Chondrocyte (in vitro differentiated cells): ENCODE measurements at regions not wholly inside any gene's neighbourhood (a gene's known extent, or its start where the extent isn't known, plus 50 kb on each side); places are given as distances from the start of the nearest gene placed in this dataset.

Source experiments
- DNase-seq: peaks from one replicate; pipeline ENCODE4 v3.0.0; 2021; ENCODE audit warnings: mixed read lengths, low spot score
- H3K27ac Mint-ChIP-seq: one replicate; pipeline ENCODE4 v1.8.0; 2021; ENCODE audit warnings: mild to moderate bottlenecking, moderate library complexity, mixed read lengths; ENCODE audit not compliant: unreplicated experiment
- H3K27me3 Mint-ChIP-seq: 2 replicates; pipeline ENCODE4 v1.8.0; 2021; ENCODE audit warnings: low read depth, mixed read lengths
- H3K36me3 Mint-ChIP-seq: 2 replicates; pipeline ENCODE4 v1.8.0; 2021; ENCODE audit warnings: low read depth, mixed read lengths
- H3K4me1 Mint-ChIP-seq: 2 replicates; pipeline ENCODE4 v1.8.0; 2021; ENCODE audit warnings: low read depth, mild to moderate bottlenecking, mixed read lengths
- H3K4me3 Mint-ChIP-seq: one replicate; pipeline ENCODE4 v1.8.0; 2021; ENCODE audit warnings: mild to moderate bottlenecking, moderate library complexity, mixed read lengths; ENCODE audit not compliant: unreplicated experiment
- H3K9me3 Mint-ChIP-seq: 2 replicates; pipeline ENCODE4 v1.8.0; 2021; ENCODE audit warnings: low read depth, mixed read lengths
- TF ChIP-seq, protein P1 (sequence below): fragments of 200-600 bp; sonication (generic); IDR thresholded peaks from 2 replicates; pipeline ENCODE4 v1.5.0; 2021; ENCODE audit warnings: antibody characterized with exemption, mild to moderate bottlenecking, moderate library complexity

DNA sequence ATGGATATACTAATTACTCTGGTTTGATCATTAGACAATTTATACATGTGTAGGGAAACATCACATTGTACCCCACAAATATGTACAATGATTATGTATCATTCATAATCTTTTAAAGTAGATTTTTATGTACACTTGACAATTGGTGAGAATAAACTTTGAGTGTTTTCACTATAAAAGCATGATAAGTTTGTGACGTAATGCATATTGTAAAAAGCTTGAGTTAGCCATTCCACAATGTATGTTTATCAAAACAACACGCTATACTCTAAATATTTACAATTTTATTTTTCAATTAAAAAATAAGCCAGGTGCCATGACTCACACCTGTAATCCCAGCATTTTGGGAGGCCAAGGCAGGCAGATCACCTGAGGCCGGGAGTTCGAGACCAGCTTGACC lies 360.1 kb upstream of the ITGA1 start:
- no peak for DNase-seq
- Mint-ChIP-seq H3K36me3 (no peaks in the 10 kb centered on the region), H3K9me3 (peaks cover 9% of the 10 kb centered on the region)

DNA sequence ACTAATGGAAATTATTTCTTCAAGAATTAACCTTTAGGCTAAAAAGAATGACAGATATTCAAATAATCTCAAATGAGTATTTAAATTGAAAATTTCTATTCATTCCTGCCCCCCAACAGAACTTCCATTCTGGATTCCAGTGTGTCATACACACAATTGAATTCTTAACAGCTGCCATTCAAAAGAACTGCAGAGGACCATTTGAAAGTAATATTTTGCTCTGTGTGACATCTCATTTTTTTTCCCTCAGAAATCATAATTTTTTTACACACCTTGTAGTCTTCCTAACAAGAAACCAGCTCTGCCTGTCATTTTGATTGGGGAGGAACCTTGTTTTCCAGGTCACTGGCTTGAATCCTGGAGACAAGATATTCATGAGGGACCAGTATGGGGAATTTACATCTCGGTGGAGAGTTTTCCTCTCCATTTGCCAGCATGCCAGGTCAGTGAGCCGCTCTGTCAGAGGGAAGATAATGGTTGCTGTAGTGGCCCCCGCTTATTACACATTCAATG lies 358.7 kb upstream of the ITGA1 start:
- Mint-ChIP-seq H3K4me3 (no peak overlapping the region), H3K27me3 (peaks cover 8% of the 10 kb centered on the region), H3K9me3 (peaks cover 9% of the 10 kb centered on the region), H3K36me3 (no peaks in the 10 kb centered on the region), H3K27ac (no peak overlapping the region), H3K4me1 (no peaks in the 10 kb centered on the region)
- TF ChIP-seq, protein P1, sequence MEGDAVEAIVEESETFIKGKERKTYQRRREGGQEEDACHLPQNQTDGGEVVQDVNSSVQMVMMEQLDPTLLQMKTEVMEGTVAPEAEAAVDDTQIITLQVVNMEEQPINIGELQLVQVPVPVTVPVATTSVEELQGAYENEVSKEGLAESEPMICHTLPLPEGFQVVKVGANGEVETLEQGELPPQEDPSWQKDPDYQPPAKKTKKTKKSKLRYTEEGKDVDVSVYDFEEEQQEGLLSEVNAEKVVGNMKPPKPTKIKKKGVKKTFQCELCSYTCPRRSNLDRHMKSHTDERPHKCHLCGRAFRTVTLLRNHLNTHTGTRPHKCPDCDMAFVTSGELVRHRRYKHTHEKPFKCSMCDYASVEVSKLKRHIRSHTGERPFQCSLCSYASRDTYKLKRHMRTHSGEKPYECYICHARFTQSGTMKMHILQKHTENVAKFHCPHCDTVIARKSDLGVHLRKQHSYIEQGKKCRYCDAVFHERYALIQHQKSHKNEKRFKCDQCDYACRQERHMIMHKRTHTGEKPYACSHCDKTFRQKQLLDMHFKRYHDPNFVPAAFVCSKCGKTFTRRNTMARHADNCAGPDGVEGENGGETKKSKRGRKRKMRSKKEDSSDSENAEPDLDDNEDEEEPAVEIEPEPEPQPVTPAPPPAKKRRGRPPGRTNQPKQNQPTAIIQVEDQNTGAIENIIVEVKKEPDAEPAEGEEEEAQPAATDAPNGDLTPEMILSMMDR, result no peak
- no peak for DNase-seq

More for the DNA sequence above, 360.1 kb upstream of the ITGA1 start:
- no peak overlapping the region for H3K27ac Mint-ChIP-seq
- peaks cover 12% of the 10 kb centered on the region for H3K27me3 Mint-ChIP-seq
- TF ChIP-seq, protein P1, result no peak
- H3K4me3 Mint-ChIP-seq, result no peak overlapping the region
- H3K4me1 Mint-ChIP-seq, result no peaks in the 10 kb centered on the region

DNA sequence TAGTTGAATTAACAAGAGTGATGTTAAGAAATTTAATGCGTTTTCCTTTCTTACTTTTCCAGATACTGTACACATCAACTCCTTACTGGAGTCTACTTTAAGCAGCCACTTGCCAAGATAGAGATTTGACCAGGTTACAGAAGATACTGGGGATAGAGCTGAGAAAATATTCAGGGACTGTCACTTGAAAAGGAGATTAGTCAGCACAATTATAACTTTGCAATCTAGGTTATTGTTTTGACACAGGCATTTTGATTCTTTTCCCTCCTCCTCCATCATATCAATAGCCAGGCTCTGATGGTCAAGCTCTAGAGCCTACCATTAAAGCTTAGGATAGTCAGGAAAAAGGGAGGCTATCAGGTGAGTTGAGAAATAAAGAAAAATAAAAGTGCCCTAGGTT lies 345.9 kb upstream of the ITGA1 start:
- TF ChIP-seq, protein P1, result no peak
- H3K27ac Mint-ChIP-seq, result no peak overlapping the region
- no peak overlapping the region for H3K4me3 Mint-ChIP-seq
- DNase-seq, result no peak
- H3K4me1 Mint-ChIP-seq, result no peaks in the 10 kb centered on the region
- H3K27me3 Mint-ChIP-seq, result peaks cover 10% of the 10 kb centered on the region
- H3K9me3 Mint-ChIP-seq, result peaks cover 2% of the 10 kb centered on the region
- H3K36me3 Mint-ChIP-seq, result no peaks in the 10 kb centered on the region

- Mint-ChIP-seq H3K36me3 (no peaks in the 10 kb centered on the region), H3K4me3 (no peak overlapping the region), H3K27ac (no peak overlapping the region), H3K9me3 (peaks cover 2% of the 10 kb centered on the region), H3K4me1 (no peaks in the 10 kb centered on the region), H3K27me3 (peaks cover 15% of the 10 kb centered on the region)
- TF ChIP-seq, protein P1, result no peak
- DNase-seq, result no peak
These were observed 344.5 kb upstream of the ITGA1 start for GRCh38 chr5:52443187-52443586.

DNA sequence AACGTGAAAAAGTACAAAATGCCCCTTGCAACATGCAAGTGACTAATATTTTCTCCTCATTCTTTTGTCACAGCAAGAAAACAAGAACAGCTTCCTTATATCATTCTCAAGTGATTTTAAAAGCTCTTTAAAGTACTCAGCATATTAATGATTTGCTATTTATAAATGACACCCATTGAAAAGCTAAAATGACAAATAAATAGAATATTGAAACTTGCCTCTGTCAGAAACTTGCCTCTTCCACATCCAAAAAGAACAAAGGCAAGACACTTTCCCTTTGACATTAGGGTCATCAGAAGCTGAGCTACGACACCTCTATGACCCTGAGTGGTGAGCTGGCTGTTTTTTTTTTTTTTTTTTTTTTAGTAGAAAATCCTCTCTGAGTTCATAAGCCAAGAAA lies 339.6 kb upstream of the ITGA1 start:
- H3K4me3 Mint-ChIP-seq, result no peak overlapping the region
- TF ChIP-seq, protein P1, result no peak
- no peaks in the 10 kb centered on the region for H3K9me3 Mint-ChIP-seq
- no peak for DNase-seq
- no peaks in the 10 kb centered on the region for H3K36me3 Mint-ChIP-seq
- H3K4me1 Mint-ChIP-seq, result no peaks in the 10 kb centered on the region
- peaks cover 17% of the 10 kb centered on the region for H3K27me3 Mint-ChIP-seq
- no peak overlapping the region for H3K27ac Mint-ChIP-seq
